A549 (cell line): ENCODE measurements at regions not wholly inside any gene's neighbourhood (a gene's known extent, or its start where the extent isn't known, plus 50 kb on each side); places are given as distances from the start of the nearest gene placed in this dataset.
"Not testable (repeated sequence)": the region's sequence is repeated elsewhere in the genome, so short reads cannot be mapped to it uniquely, and the experiment has no call there.

ENCODE experiments used
- BHLHE40 ChIP-seq: IDR thresholded peaks from 2 replicates; pipeline ENCODE4 v1.6.1; 2012; ENCODE audit warnings: low read depth, low read length, inconsistent platforms
- CBX8 ChIP-seq: fragments of 200-600 bp; sonication (generic); IDR thresholded peaks from 2 replicates; pipeline ENCODE4 v1.6.1; 2016
- CEBPB ChIP-seq, 2 experiments: fragments of >200 bp in 1 of 2; sonication (Bioruptor Twin) in 1 of 2; formaldehyde crosslinking in 1 of 2; IDR thresholded peaks; 2 replicates each; pipeline ENCODE4 v1.6.1; 2012 to 2016
- EHF ChIP-seq: fragments of 250-450 bp; sonication (Bioruptor Pico); IDR thresholded peaks from 2 replicates; pipeline ENCODE4 v1.5.0; 2020; ENCODE audit warnings: mild to moderate bottlenecking
- EP300 ChIP-seq, 2 experiments: fragments of >200 bp; sonication (Bioruptor Twin); formaldehyde crosslinking; IDR thresholded peaks; 2 replicates in 1 of 2; 3 replicates in 1 of 2; pipeline ENCODE4 v1.6.1; 2016 to 2017
- ESRRA ChIP-seq: fragments of 150-350 bp; IDR thresholded peaks from 2 replicates; pipeline ENCODE4 v1.6.1; 2014; ENCODE audit warnings: mild to moderate bottlenecking, low read length, borderline replicate concordance
- NR3C1 ChIP-seq: fragments of >200 bp; sonication (Bioruptor Twin); formaldehyde crosslinking; IDR thresholded peaks from 3 replicates; pipeline ENCODE4 v1.6.1; 2017
- POLR2A ChIP-seq: IDR thresholded peaks from 2 replicates; pipeline ENCODE4 v1.6.1; 2012; ENCODE audit warnings: mild to moderate bottlenecking, low read length
- RAD21 ChIP-seq, 2 experiments: fragments of >200 bp in 1 of 2; sonication (Bioruptor Twin) in 1 of 2; formaldehyde crosslinking in 1 of 2; IDR thresholded peaks in 1 of 2; conservative IDR thresholded peaks in 1 of 2; 2 replicates in 1 of 2; 3 replicates in 1 of 2; pipeline ENCODE4 v1.6.1; 2012 to 2018; ENCODE audit warnings: inconsistent platforms in 1 of 2
- RCOR1 ChIP-seq: fragments of 150-350 bp; IDR thresholded peaks from 2 replicates; pipeline ENCODE4 v1.6.1; 2014; ENCODE audit warnings: antibody characterized with exemption, low read length, low read depth
- SMC3 ChIP-seq: fragments of >200 bp; sonication (Bioruptor Twin); formaldehyde crosslinking; IDR thresholded peaks from 3 replicates; pipeline ENCODE4 v1.6.1; 2018; ENCODE audit warnings: inconsistent platforms
- TF ChIP-seq, protein P1 (sequence below): fragments of >200 bp; sonication (Bioruptor Twin); formaldehyde crosslinking; IDR thresholded peaks from 3 replicates; pipeline ENCODE4 v1.5.1; 2016

DNA sequence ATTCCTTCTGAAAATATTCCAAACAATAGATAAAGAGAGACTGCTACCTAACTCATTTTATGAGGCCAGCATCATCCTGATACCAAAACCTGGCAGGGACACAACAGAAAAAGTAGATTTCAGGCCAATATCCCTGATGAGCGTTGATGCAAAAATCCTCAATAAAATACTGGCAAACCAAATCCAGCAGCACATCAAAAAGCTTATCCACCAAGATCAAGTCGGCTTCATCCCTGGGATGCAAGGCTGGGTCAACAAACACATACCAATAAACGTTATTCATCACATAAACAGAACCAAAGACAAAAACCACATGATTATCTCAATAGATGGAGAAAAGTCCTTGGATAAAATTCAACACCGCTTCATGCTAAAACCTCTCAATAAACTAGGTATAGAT, 170.6 kb downstream of the KIT start:
- TF ChIP-seq, protein P1, sequence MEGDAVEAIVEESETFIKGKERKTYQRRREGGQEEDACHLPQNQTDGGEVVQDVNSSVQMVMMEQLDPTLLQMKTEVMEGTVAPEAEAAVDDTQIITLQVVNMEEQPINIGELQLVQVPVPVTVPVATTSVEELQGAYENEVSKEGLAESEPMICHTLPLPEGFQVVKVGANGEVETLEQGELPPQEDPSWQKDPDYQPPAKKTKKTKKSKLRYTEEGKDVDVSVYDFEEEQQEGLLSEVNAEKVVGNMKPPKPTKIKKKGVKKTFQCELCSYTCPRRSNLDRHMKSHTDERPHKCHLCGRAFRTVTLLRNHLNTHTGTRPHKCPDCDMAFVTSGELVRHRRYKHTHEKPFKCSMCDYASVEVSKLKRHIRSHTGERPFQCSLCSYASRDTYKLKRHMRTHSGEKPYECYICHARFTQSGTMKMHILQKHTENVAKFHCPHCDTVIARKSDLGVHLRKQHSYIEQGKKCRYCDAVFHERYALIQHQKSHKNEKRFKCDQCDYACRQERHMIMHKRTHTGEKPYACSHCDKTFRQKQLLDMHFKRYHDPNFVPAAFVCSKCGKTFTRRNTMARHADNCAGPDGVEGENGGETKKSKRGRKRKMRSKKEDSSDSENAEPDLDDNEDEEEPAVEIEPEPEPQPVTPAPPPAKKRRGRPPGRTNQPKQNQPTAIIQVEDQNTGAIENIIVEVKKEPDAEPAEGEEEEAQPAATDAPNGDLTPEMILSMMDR: not testable (repeated sequence)
- not testable (repeated sequence) for TF ChIP-seq ESRRA; POLR2A; RCOR1; BHLHE40; RAD21 (conservative IDR thresholded peaks at IDR 0.05 in 1 of 2, IDR thresholded peaks at IDR 0.05 in 1 of 2); EHF (CRISPR knock-in tag); SMC3; CBX8; CEBPB (IDR thresholded peaks at IDR 0.05); NR3C1; EP300 (IDR thresholded peaks at IDR 0.05)
